ENCODE measurements at regions not wholly inside any gene's neighbourhood (a gene's known extent, or its start where the extent isn't known, plus 50 kb on each side); places are given as distances from the start of the nearest gene placed in this dataset.

DNA sequence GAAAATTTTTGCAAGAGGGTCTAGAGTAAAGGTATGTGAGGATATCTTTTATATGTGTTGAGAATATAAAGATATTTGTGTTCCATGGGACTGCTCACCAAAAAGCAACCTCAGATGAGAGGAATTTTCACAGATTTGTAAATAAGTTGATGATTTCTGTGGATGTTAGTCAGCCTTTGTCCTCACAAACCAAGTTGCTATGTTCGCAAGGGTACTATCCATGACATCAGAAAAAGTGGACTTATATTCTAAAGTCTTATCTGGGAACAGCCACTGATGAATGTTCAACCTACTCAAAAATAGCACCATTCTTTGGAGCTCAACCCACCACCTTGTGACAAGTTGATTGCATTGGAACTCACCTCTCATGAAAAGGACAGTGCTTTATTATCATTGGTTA, 138.6 kb downstream of the PCDH20 start:
- TF ChIP-seq POLR2A (IDR thresholded peaks at IDR 0.05) = no peak
- TF ChIP-seq, protein P1, sequence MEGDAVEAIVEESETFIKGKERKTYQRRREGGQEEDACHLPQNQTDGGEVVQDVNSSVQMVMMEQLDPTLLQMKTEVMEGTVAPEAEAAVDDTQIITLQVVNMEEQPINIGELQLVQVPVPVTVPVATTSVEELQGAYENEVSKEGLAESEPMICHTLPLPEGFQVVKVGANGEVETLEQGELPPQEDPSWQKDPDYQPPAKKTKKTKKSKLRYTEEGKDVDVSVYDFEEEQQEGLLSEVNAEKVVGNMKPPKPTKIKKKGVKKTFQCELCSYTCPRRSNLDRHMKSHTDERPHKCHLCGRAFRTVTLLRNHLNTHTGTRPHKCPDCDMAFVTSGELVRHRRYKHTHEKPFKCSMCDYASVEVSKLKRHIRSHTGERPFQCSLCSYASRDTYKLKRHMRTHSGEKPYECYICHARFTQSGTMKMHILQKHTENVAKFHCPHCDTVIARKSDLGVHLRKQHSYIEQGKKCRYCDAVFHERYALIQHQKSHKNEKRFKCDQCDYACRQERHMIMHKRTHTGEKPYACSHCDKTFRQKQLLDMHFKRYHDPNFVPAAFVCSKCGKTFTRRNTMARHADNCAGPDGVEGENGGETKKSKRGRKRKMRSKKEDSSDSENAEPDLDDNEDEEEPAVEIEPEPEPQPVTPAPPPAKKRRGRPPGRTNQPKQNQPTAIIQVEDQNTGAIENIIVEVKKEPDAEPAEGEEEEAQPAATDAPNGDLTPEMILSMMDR (IDR thresholded peaks at IDR 0.05) = no peak
- TF ChIP-seq POLR2AphosphoS5 (IDR thresholded peaks at IDR 0.05; ENCODE audit: insufficient read depth in 1 of 2, low read depth in 1 of 2) = no peak

Data from vagina (tissue), 2 donors.